ENCODE measurements at regions not wholly inside any gene's neighbourhood (a gene's known extent, or its start where the extent isn't known, plus 50 kb on each side); places are given as distances from the start of the nearest gene placed in this dataset.

DNA sequence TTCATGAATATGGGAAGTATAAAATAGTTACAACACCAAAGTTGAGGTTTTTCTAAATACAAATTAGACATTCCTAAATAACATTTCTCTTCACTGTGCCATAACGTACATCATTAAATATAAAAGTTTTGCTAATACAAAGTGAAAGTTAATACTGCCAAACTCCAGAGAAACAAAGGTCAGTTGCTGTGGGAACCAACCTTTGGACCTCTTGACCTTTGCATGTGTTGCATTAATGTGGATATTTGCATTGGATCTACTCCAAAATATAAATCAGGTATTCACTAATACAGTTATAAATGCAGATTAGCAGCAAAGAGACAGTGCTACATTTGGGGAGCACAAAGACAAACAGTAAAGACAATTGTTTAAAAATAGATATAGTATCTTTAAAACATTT lies 366.0 kb upstream of the USP15 start:
- Histone ChIP-seq H3K36me3 (no peaks in the 10 kb centered on the region), H3K9me3 (peaks cover 0 to 13% (median 0%) of the 10 kb centered on the region in 4 donors), H3K27ac (no peak overlapping the region), H3K4me3 (no peak overlapping the region), H3K4me1 (peaks cover 0 to 4% (median 0%) of the 10 kb centered on the region in 4 donors), H3K27me3 (no peaks in the 10 kb centered on the region)
- WGBS, 2 donors, result 24 to 27% methylated on average over 1 of the region's 1 CpG
- no peak for DNase-seq (ENCODE audit: low spot score in 2 of 2)
- TF ChIP-seq POLR2A (IDR thresholded peaks at IDR 0.05), result no peak
- TF ChIP-seq, protein P1, sequence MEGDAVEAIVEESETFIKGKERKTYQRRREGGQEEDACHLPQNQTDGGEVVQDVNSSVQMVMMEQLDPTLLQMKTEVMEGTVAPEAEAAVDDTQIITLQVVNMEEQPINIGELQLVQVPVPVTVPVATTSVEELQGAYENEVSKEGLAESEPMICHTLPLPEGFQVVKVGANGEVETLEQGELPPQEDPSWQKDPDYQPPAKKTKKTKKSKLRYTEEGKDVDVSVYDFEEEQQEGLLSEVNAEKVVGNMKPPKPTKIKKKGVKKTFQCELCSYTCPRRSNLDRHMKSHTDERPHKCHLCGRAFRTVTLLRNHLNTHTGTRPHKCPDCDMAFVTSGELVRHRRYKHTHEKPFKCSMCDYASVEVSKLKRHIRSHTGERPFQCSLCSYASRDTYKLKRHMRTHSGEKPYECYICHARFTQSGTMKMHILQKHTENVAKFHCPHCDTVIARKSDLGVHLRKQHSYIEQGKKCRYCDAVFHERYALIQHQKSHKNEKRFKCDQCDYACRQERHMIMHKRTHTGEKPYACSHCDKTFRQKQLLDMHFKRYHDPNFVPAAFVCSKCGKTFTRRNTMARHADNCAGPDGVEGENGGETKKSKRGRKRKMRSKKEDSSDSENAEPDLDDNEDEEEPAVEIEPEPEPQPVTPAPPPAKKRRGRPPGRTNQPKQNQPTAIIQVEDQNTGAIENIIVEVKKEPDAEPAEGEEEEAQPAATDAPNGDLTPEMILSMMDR (IDR thresholded peaks at IDR 0.05), result no peak
- TF ChIP-seq EP300 (IDR thresholded peaks at IDR 0.05), result no peak

DNA sequence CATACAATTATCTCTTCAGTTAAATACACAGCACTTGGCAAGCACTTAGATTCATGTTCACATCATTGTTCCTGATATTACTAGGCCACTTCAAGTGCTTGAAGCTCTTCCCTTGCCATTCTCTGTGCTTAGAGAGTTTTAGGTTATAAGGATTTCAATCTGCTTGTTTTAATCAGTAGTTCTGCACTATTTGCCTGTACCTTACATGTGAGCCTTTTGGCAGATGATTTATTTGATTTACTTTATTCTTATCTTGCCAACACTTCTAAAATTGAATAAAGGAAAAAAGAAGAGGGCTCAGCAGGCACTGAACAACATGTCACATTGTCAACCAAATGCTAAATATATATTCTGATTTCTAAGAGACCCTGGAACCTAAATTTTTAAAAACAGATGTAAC lies 363.8 kb upstream of the USP15 start:
- H3K9me3 ChIP-seq, result peaks cover 0 to 13% (median 0%) of the 10 kb centered on the region in 4 donors
- no peak overlapping the region for H3K4me3 ChIP-seq
- TF ChIP-seq POLR2A (IDR thresholded peaks at IDR 0.05) (no peak), EP300 (IDR thresholded peaks at IDR 0.05) (no peak)
- TF ChIP-seq, protein P1 (IDR thresholded peaks at IDR 0.05), result no peak
- DNase-seq (ENCODE audit: low spot score in 2 of 2), result no peak
- peaks cover 0 to 4% (median 0%) of the 10 kb centered on the region in 4 donors for H3K4me1 ChIP-seq
- H3K27ac ChIP-seq, result no peak overlapping the region
- H3K36me3 ChIP-seq, result no peaks in the 10 kb centered on the region
- H3K27me3 ChIP-seq, result no peaks in the 10 kb centered on the region

DNA sequence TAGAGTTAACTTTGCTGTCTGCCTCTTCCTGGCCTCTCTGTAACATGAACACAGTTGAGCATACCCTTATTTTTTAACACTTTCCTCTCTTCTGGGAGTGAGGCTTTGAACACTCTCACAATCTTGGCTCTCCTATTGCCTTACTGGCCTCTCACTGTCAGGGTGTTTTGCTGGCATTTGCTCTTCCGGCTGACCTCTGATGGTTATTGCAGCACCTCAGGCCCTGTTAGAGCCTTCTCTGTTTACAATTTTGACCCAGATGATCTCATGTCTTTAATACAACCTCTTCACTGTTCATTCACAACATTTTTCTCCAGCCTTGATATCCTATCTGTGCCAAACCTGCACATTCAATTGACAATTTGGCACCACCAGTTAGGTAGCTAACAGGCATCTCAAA lies 357.8 kb upstream of the USP15 start:
- H3K27ac ChIP-seq, result no peak overlapping the region
- WGBS, 2 donors, result 79 to 85% methylated on average over 1 of the region's 1 CpG
- TF ChIP-seq EP300 (IDR thresholded peaks at IDR 0.05), result no peak
- no peak for TF ChIP-seq POLR2A (IDR thresholded peaks at IDR 0.05)
- TF ChIP-seq, protein P1 (IDR thresholded peaks at IDR 0.05), result no peak
- H3K27me3 ChIP-seq, result no peaks in the 10 kb centered on the region
- no peaks in the 10 kb centered on the region for H3K36me3 ChIP-seq
- H3K4me3 ChIP-seq, result no peak overlapping the region
- H3K9me3 ChIP-seq, result peaks cover 0 to 13% (median 0%) of the 10 kb centered on the region in 4 donors
- DNase-seq (ENCODE audit: low spot score in 2 of 2), result no peak
- no peaks in the 10 kb centered on the region for H3K4me1 ChIP-seq

DNA sequence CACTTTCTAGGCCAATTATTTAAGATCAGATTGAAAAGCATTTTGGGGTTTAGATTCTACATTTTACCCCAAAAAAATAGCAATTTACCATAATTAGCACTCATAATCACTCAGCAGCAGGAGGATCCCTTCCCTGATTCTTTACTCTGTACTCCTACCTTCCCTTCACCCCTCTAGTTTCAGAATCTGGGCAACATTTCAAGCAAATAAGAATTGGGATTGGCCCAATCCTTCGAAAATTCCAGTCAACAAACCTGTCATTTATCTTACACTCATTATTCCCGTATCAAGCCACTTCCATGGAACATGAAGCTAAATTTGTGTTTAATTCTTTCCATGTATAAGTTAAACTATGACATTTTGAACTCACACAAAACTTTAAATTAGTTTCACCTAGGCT lies 349.1 kb upstream of the USP15 start:
- DNase-seq (ENCODE audit: low spot score in 2 of 2), result no peak

DNA sequence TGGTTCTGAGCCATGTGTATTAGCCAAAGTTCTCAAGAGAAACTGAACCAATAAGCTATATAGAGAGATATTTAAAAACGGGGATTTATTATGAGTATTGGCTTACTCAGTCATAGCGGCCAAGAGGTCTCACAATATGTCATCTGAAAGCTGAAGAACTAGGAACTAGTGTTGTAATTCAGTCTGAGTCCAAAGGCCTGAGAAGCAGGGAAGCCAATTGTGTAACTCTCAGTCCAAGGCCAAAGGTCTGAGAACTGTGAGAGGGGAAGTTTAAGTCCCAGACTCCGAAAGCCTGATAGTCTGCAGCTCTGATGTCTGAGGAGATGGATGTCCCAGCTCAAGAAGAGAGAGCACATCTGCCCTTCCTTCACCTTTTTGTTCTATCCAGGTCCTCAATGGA lies 344.8 kb upstream of the USP15 start:
- WGBS, 2 donors, result 88% methylated on average over 3 of the region's 3 CpGs
- H3K4me3 ChIP-seq, result no peak overlapping the region
- no peaks in the 10 kb centered on the region for H3K9me3 ChIP-seq
- H3K4me1 ChIP-seq, result no peaks in the 10 kb centered on the region
- H3K27ac ChIP-seq, result no peak overlapping the region
- no peaks in the 10 kb centered on the region for H3K27me3 ChIP-seq
- no peaks in the 10 kb centered on the region for H3K36me3 ChIP-seq
- no peak for DNase-seq (ENCODE audit: low spot score in 2 of 2)
- TF ChIP-seq, protein P1 (IDR thresholded peaks at IDR 0.05), result no peak
- no peak for TF ChIP-seq EP300 (IDR thresholded peaks at IDR 0.05)
- no peak for TF ChIP-seq POLR2A (IDR thresholded peaks at IDR 0.05)

More for the DNA sequence above, 349.1 kb upstream of the USP15 start:
- H3K9me3 ChIP-seq, result no peaks in the 10 kb centered on the region
- no peaks in the 10 kb centered on the region for H3K4me1 ChIP-seq
- TF ChIP-seq, protein P1 (IDR thresholded peaks at IDR 0.05), result no peak
- TF ChIP-seq POLR2A (IDR thresholded peaks at IDR 0.05), result no peak
- no peak for TF ChIP-seq EP300 (IDR thresholded peaks at IDR 0.05)
- H3K27ac ChIP-seq, result no peak overlapping the region
- 29 to 58% methylated on average over 2 of the region's 2 CpGs for WGBS, 2 donors
- no peak overlapping the region for H3K4me3 ChIP-seq
- H3K27me3 ChIP-seq, result no peaks in the 10 kb centered on the region
- H3K36me3 ChIP-seq, result no peaks in the 10 kb centered on the region
